Loucy (cell line): ENCODE measurements at regions not wholly inside any gene's neighbourhood (a gene's known extent, or its start where the extent isn't known, plus 50 kb on each side); places are given as distances from the start of the nearest gene placed in this dataset.

Experiments used
- H2AFZ ChIP-seq: fragments of 200-600 bp; sonication (generic); 2 replicates; pipeline ENCODE4 v1.6.0; 2016; ENCODE audit warnings: antibody characterized with exemption, mild to moderate bottlenecking, low read length, moderate library complexity
- H3F3A ChIP-seq: fragments of 200-600 bp; 2 replicates; pipeline ENCODE4 v1.6.0; 2016; ENCODE audit warnings: antibody characterized with exemption, low read depth, mild to moderate bottlenecking
- H3K27me3 ChIP-seq: fragments of 200-600 bp; sonication (generic); 2 replicates; pipeline ENCODE4 v1.6.1; 2014; ENCODE audit warnings: low read length, mild to moderate bottlenecking; ENCODE audit not compliant: insufficient read depth, poor library complexity, severe bottlenecking
- H3K36me3 ChIP-seq: fragments of 200-600 bp; sonication (generic); 2 replicates; pipeline ENCODE4 v1.6.1; 2016; ENCODE audit warnings: low read length; ENCODE audit not compliant: insufficient read depth
- H3K4me1 ChIP-seq: fragments of 200-600 bp; sonication (generic); 2 replicates; pipeline ENCODE4 v1.5.1; 2014; ENCODE audit warnings: low read length, mild to moderate bottlenecking; ENCODE audit not compliant: insufficient read depth, poor library complexity, severe bottlenecking
- H3K4me2 ChIP-seq: fragments of 200-600 bp; sonication (generic); 2 replicates; pipeline ENCODE4 v1.6.0; 2014; ENCODE audit warnings: antibody characterized with exemption, low read length, low read depth, mild to moderate bottlenecking; ENCODE audit not compliant: poor library complexity, severe bottlenecking
- H3K4me3 ChIP-seq: fragments of 200-600 bp; sonication (generic); 2 replicates; pipeline ENCODE4 v1.5.1; 2014; ENCODE audit warnings: low read length, mild to moderate bottlenecking, mixed read lengths; ENCODE audit not compliant: poor library complexity, severe bottlenecking
- H3K79me2 ChIP-seq: fragments of 200-600 bp; sonication (generic); 2 replicates; pipeline ENCODE4 v1.6.1; 2014; ENCODE audit warnings: low read length; ENCODE audit not compliant: insufficient read depth
- H3K9ac ChIP-seq: fragments of 200-600 bp; sonication (generic); 2 replicates; pipeline ENCODE4 v1.6.0; 2014; ENCODE audit warnings: mild to moderate bottlenecking, low read depth, low read length, moderate library complexity; ENCODE audit not compliant: poor library complexity, severe bottlenecking
- H3K9me2 ChIP-seq: fragments of 200-600 bp; sonication (generic); replicated peaks from 2 replicates; pipeline ENCODE4 v1.6.1; 2016; ENCODE audit warnings: low read depth, low read length, mixed read lengths
- H3K9me3 ChIP-seq: fragments of 200-600 bp; sonication (generic); 2 replicates; pipeline ENCODE4 v1.6.1; 2014; ENCODE audit warnings: mild to moderate bottlenecking, antibody characterized with exemption, low read length, low read depth; ENCODE audit not compliant: insufficient read depth
- H4K20me1 ChIP-seq: fragments of 200-600 bp; sonication (generic); 2 replicates; pipeline ENCODE4 v1.6.0; 2014; ENCODE audit warnings: antibody characterized with exemption, low read length, mild to moderate bottlenecking; ENCODE audit not compliant: insufficient read depth, poor library complexity, severe bottlenecking
- CTCF ChIP-seq: fragments of 200-600 bp; sonication (generic); conservative IDR thresholded peaks from 2 replicates; pipeline ENCODE4 v1.5.1; 2014; ENCODE audit warnings: mild to moderate bottlenecking, antibody characterized with exemption, low read length
- EZH2phosphoT487 ChIP-seq: fragments of 200-600 bp; IDR thresholded peaks from 2 replicates; pipeline ENCODE4 v1.6.1; 2018; ENCODE audit warnings: antibody characterized with exemption, mild to moderate bottlenecking, moderate library complexity, borderline replicate concordance

- H2AFZ ChIP-seq = no peak overlapping the region
- H3K9me2 ChIP-seq = no peaks in the 10 kb centered on the region
- H3K4me3 ChIP-seq = no peak overlapping the region
- no peak overlapping the region for H3K9ac ChIP-seq
- no peaks in the 10 kb centered on the region for H3K27me3 ChIP-seq
- no peaks in the 10 kb centered on the region for H3F3A ChIP-seq
- H3K4me1 ChIP-seq = no peaks in the 10 kb centered on the region
- no peaks in the 10 kb centered on the region for H4K20me1 ChIP-seq
- TF ChIP-seq EZH2phosphoT487 (no peak), CTCF (no peak)
- no peaks in the 10 kb centered on the region for H3K36me3 ChIP-seq
- no peaks in the 10 kb centered on the region for H3K9me3 ChIP-seq
- H3K79me2 ChIP-seq = no peaks in the 10 kb centered on the region
- no peak overlapping the region for H3K4me2 ChIP-seq
Measured at GRCh38 chrX:40485102-40485826, 95.5 kb upstream of the ATP6AP2 start.

DNA sequence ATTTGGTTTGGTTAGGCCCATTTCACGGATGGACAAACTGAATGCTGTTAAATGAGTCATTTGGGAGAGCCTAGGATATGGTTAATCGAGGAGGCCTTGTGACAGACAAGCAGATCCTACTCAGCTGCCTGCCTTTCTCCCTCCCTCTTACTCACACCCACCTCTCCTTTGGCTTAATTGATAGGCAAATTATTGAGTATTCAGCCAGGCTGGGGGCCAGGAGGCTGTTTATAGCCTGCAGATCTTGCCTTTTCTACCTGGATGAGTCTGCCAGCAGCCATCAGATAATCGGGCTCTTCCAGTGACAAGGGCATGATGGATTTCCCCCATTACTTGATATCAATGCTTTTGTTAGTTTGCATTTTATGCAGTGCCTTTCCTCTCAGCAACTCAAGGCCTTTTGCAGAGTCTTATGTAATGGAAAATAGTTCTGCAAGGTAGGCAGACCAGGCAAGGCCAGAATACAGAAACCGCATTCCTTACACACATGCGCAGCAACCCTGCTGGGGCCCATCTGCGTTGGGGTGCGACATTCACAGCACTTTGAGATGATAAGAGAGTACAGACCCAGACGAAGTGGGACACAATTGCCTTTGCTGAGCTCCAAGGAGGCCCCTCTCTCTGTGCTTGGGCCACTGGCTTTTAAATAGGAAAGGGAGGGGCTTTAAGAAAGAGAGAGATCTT is 96.2 kb upstream of the ATP6AP2 start:
- H3K4me1 ChIP-seq = no peaks in the 10 kb centered on the region
- no peaks in the 10 kb centered on the region for H3K27me3 ChIP-seq
- H3K9ac ChIP-seq = no peak overlapping the region
- H3K4me2 ChIP-seq = no peak overlapping the region
- H3K4me3 ChIP-seq = no peak overlapping the region
- no peak overlapping the region for H2AFZ ChIP-seq
- H3K79me2 ChIP-seq = no peaks in the 10 kb centered on the region
- H3K36me3 ChIP-seq = no peaks in the 10 kb centered on the region
- no peak for TF ChIP-seq CTCF
- no peak for TF ChIP-seq EZH2phosphoT487
- H3K9me3 ChIP-seq = no peaks in the 10 kb centered on the region
- no peaks in the 10 kb centered on the region for H4K20me1 ChIP-seq
- no peaks in the 10 kb centered on the region for H3K9me2 ChIP-seq
- no peaks in the 10 kb centered on the region for H3F3A ChIP-seq

GRCh38 chrX:40483502-40483901 is 97.3 kb upstream of the ATP6AP2 start:
- H3F3A ChIP-seq = no peaks in the 10 kb centered on the region
- H3K9me3 ChIP-seq = no peaks in the 10 kb centered on the region
- no peak overlapping the region for H3K4me2 ChIP-seq
- 0 out of 2 replicates have a peak overlapping the region, but pooled peaks have one; percentile 16 for H2AFZ ChIP-seq
- no peak for TF ChIP-seq EZH2phosphoT487
- no peak for TF ChIP-seq CTCF
- no peaks in the 10 kb centered on the region for H3K27me3 ChIP-seq
- no peaks in the 10 kb centered on the region for H3K9me2 ChIP-seq
- no peak overlapping the region for H3K9ac ChIP-seq
- peaks cover 3% of the 10 kb centered on the region for H3K4me1 ChIP-seq
- no peak overlapping the region for H3K4me3 ChIP-seq
- H3K36me3 ChIP-seq = no peaks in the 10 kb centered on the region
- H3K79me2 ChIP-seq = no peaks in the 10 kb centered on the region
- H4K20me1 ChIP-seq = no peaks in the 10 kb centered on the region
